GM12873 (cell line): ENCODE measurements at regions not wholly inside any gene's neighbourhood (a gene's known extent, or its start where the extent isn't known, plus 50 kb on each side); places are given as distances from the start of the nearest gene placed in this dataset.

Experiments
- TF ChIP-seq, protein P1 (sequence below): IDR thresholded peaks from 2 replicates; pipeline ENCODE4 v1.5.1; 2012; ENCODE audit warnings: low read depth, mild to moderate bottlenecking, moderate library complexity, low read length, control low read depth; ENCODE audit not compliant: insufficient read depth; ENCODE audit errors: missing control alignments

DNA sequence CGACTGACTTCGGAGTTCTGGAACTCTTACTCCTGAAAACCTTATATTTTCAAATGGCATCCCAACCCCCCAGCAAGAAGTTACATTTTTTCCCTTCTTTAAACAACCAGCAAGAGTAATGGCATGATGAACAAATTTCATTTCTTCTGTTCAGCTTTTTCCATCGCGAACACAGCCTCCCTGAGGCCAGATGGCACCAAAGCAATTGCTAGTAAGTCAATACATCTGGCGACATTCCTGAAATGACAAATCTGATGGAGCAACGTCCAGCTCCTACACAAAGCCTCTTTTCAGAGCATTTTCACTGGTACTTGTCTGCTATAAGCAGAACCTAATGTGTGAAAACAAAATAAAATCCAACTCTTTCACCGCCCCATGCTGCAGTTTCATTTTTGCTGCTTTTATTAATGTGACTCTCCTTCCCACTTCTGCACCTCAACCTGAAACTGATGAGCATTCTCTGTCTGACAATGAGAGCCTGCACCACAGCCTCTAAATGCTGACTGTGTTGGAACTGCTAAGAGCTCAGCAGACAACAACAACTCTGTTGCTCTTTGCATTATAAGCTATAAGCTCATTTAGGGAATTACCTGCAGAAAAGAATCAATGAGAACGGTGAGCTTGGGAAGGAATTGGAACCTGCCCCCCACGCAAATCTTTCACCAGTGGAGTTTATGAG is 229.8 kb downstream of the FGFR2 start:
- TF ChIP-seq, protein P1, sequence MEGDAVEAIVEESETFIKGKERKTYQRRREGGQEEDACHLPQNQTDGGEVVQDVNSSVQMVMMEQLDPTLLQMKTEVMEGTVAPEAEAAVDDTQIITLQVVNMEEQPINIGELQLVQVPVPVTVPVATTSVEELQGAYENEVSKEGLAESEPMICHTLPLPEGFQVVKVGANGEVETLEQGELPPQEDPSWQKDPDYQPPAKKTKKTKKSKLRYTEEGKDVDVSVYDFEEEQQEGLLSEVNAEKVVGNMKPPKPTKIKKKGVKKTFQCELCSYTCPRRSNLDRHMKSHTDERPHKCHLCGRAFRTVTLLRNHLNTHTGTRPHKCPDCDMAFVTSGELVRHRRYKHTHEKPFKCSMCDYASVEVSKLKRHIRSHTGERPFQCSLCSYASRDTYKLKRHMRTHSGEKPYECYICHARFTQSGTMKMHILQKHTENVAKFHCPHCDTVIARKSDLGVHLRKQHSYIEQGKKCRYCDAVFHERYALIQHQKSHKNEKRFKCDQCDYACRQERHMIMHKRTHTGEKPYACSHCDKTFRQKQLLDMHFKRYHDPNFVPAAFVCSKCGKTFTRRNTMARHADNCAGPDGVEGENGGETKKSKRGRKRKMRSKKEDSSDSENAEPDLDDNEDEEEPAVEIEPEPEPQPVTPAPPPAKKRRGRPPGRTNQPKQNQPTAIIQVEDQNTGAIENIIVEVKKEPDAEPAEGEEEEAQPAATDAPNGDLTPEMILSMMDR, result no peak

DNA sequence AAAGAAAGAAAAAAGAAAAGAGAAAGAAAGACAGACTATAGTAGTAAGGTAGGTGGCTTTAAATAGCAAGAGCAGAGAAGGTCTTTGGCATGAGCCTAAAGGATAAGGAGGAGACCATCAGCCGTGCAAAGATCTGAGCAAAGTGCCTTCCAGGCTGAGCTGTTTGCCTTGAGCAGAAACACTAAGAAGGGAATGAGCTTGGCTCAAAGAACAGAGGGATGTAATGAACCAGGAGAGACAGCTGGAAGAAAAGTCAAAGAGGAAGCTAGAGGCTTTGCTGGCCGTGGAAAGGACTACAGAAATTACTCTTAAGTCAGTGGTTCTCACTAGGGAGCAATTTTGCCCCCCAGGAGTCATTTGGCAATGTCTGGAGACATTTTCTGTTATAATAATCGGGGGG is 228.6 kb downstream of the FGFR2 start:
- TF ChIP-seq, protein P1, result no peak

DNA sequence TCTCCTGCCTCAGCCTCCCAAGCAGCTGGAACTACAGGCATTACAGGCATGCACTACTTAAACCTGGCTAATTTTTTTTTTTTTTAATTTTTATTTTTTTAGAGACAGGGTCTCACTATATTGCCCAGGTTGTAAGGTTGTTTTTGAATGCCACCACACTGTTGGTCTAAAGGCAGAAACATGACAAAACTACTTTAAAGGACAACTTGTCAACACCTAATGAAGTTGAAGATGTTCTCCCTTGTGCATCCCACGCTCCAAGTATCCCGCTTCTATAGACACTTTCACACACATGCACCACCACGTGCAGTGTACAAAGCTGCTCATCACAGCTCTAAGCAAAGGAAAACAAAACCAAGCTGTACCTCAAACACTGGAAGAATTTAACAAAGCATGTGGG is 226.4 kb downstream of the FGFR2 start:
- TF ChIP-seq, protein P1, result no peak

DNA sequence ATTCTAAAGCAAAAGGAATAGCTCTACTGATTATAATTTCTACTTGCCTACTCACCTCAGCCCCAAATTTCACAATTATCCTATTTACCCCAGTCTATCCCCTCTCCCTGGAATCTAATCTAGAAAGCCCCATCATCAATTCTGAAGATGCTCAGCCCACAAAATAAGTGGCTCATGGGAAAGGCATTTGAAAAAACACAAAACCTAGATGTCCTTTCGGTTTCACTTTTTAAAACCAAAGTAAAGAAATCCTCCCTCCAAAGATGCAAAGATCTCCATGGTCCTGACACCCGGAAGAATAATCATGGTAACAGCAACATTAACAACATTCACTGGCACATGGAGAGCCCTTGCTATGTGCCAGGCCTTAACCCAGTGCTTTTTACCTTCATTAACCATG is 224.8 kb downstream of the FGFR2 start:
- TF ChIP-seq, protein P1, result no peak

DNA sequence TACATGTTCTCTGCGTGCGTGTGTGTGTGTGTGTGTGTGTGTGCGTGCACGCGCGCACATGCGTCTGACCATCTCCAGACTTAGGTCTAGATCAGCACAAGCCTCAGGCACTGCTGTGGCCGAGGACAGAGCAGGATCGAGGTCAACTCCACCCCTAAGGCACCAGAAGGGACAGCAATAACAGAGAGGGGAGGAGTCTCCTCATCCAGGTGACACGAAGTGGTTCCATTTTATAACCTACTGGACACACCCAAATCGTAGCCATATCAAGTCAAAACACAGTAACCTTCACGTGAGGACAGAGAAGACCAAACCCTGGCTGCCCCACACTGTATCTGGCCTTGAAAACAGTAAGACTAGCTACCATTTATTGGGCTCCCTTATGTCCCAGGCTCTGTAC is 224.1 kb downstream of the FGFR2 start:
- TF ChIP-seq, protein P1, result no peak

DNA sequence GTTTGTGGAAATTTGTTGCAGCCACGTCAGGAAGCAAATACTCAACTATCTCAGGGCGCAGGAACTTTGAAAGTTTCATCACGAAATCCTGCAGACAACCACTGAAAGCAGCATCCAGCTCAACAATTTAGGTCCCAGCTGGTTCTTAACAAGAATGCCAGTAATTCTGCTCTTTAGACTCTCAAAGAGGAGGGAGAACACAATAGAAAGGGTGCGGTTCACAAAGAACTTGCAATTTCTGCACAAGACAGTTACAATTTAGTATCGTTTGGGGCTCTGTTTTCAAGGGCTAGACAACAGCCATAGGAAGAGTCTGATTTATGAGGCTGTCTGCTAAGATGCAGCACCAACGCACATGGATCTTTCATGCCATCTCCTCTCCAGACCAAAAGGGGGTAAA is 223.1 kb downstream of the FGFR2 start:
- TF ChIP-seq, protein P1, result no peak

DNA sequence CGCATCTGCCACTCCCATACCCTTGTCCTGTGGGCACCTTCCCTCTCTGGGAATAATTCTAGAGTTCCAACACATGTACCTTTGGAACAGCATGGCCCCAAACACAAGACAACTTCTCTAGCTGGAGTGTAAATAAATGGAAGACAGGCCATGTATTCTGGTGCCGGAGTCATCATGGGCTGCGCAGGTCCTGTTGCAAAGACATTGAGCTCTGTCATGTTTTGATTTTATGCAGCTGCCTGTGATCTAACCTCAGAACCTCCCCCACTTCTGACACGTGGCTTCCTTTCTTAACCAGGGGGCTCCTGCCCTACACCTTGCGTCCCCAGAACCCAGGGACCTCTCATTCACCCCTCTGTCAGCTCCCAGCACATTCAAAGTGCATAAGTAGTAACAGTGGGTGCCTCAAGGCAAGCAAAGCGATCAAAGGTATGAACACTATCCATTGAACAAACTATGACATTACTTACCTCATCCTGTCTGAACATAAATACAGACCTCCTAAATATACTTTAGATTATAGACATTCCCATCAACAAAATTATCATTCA is 219.9 kb downstream of the FGFR2 start:
- TF ChIP-seq, protein P1, result no peak
